ENCODE measurements at regions not wholly inside any gene's neighbourhood (a gene's known extent, or its start where the extent isn't known, plus 50 kb on each side); places are given as distances from the start of the nearest gene placed in this dataset.

DNA sequence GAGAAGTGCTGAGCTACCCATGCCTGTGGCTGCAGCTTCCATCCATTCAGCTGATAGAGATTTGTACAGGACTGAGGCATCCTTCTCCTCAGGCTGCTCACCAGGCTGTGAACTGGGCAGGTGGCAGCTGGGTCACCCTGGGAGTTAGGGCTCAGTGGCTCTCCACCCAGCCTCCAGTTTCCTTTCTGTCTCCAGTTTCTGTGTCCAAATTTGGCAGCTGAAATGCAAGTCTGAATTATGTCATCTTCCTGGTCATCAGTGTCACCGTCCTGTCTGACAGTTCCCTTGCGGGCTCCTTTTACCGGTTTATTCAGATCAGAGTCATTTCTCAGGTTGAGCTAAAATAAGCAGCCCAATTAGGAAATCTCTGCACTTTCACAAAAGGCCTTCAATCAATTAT, 93.3 kb downstream of the EDN1 start:
- DNase-seq (ENCODE audit: low read depth, low spot score), result no peak

DNA sequence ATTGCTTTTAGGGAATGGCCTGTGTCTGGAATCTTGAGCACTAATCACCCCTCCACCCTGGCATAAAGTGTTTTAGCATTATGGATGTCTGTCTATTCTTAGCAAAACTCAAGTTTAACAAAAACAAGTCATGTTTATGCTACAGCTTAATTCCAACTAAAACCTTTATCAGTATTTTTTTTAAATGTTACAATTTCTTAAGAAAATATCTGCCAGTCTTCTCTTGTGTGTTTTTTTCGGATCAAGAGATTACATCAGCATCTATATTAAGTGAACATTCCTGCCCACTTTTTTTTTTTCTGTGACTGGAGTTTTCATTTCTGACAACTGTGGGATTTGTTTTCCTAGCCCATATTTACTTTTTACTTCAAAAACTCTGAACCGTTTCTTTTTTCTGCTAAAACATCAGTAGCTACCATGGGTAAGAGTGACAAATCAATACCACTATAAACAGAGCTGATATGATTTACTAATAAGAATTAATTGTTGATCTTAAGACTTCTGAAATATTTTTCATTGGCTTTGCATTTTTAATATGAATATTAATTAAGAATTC, 94.3 kb downstream of the EDN1 start:
- DNase-seq (ENCODE audit: low read depth, low spot score), result no peak

DNA sequence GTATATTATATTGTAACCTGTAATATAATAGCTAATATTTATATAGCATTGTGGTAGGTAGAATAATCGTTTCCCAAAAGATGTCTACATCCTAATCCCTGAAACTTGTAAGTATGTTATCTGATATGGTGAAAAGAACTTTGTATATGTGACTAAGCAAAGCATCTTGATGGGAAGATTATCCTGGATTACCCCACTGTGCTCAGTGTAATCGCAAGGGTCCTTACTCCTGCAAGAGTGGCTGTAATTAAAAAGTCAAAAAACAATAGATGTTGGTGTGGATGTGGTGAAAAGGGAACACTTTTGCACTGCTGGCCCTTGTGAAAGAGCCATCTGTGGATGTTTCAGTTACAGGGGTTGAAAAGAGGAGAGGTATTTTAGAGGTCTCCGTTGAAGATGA, 95.2 kb downstream of the EDN1 start:
- no peak for DNase-seq (ENCODE audit: low read depth, low spot score)

DNA sequence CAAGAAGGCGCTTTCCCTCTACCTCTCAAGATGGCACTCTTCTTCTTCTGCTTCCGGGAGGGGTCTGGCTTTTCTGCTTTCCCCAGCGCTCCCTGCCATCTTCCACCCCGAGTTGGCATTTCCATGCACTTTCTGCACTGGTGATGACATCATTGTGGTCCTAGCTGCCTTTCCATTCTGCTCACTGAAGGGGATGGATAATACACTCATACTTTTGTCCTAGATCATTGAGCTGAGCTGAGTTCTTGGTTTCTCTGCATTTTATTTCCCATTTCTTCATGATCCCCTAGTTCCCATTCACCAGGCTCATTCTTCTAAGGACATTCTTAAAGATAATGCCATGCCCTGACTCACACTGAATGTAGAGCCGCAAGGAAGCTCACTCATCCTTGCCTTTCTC, 96.7 kb downstream of the EDN1 start:
- DNase-seq (ENCODE audit: low read depth, low spot score), result no peak

- no peak for DNase-seq (ENCODE audit: low read depth, low spot score)
These were observed 101.3 kb downstream of the EDN1 start for GRCh38 chr6:12391472-12391871.

- DNase-seq (ENCODE audit: low read depth, low spot score), result no peak
These were observed 102.3 kb downstream of the EDN1 start for GRCh38 chr6:12392490-12392889.

GRCh38 chr6:12393100-12393499, 102.9 kb downstream of the EDN1 start:
- no peak for DNase-seq (ENCODE audit: low read depth, low spot score)

GRCh38 chr6:12394170-12394569, 104.0 kb downstream of the EDN1 start:
- DNase-seq (ENCODE audit: low read depth, low spot score), result no peak

DNA sequence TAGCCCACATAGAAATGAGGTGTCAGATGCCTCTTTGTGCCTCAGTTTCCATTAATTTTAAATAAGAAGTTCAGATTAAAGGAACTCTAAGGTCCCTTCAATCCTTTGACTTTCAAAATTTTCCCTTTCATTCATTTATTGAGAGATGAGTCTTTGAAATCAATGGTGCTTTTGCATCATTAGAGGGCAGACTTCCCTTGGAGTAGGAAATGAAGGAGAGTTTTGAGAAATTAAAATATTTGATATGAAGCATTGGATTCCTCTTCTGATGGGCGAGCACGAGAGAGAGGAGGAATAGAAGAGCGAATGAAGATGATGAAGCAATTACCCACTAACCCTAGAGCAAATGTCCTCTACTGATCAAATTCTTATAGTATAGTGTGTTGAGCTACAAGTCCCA, 105.7 kb downstream of the EDN1 start:
- no peak for DNase-seq (ENCODE audit: low read depth, low spot score)

GRCh38 chr6:12401200-12401599, 111.0 kb downstream of the EDN1 start:
- DNase-seq (ENCODE audit: low read depth, low spot score), result no peak

DNA sequence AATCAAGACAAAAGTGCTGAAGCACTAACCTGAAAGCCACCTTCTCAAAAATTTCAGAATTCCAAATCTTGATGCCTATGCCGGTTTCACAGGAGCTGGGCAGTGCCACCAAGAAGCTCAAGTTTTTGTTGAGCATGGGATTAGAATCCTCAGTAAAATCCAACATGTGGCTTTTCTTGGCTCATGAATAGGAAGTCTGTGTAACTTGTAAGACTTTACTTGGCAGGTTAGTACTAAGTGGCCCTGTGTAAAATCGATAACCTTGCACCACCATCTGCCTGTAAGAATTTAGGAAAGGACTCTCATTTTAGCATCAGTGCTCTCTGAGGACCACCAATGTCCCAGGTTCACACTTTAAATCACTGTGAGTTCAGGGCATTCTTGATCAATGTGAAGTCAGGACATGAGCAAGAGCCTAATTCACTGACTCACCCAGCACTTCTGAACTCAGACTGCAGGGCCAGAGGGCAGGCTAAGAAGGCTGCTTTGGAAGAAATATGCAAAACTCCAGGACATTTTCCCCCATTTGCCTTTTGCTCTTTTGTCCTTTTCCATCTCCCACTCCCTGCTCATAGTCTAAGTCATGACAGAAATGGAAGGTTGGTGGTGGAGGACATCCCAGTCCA, 113.2 kb downstream of the EDN1 start:
- no peak for DNase-seq (ENCODE audit: low read depth, low spot score)

- DNase-seq (ENCODE audit: low read depth, low spot score), result no peak
These were observed 113.9 kb downstream of the EDN1 start for GRCh38 chr6:12403947-12404647.

GRCh38 chr6:12404651-12405050, 114.5 kb downstream of the EDN1 start:
- no peak for DNase-seq (ENCODE audit: low read depth, low spot score)

GRCh38 chr6:12408752-12409151, 118.6 kb downstream of the EDN1 start:
- DNase-seq (ENCODE audit: low read depth, low spot score), result no peak

DNA sequence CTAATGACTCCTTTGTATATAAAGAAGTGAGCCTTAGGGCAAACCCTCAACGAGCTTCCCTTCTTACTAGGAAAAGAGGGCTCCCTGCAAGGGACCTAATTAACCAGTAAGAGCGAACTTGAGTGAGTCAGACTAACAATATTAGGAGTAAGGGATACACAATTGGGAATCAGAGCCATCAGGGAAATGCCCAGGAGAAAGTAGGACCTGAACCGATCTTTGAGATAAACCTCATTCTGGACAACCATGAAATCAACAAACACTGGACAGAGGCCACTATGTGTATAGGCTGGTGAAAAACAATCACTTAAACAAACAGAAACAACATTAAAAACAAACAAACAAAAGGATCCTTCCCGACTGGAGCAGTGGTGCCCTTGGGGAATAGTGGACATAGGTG, 120.8 kb downstream of the EDN1 start:
- DNase-seq (ENCODE audit: low read depth, low spot score), result no peak

DNA sequence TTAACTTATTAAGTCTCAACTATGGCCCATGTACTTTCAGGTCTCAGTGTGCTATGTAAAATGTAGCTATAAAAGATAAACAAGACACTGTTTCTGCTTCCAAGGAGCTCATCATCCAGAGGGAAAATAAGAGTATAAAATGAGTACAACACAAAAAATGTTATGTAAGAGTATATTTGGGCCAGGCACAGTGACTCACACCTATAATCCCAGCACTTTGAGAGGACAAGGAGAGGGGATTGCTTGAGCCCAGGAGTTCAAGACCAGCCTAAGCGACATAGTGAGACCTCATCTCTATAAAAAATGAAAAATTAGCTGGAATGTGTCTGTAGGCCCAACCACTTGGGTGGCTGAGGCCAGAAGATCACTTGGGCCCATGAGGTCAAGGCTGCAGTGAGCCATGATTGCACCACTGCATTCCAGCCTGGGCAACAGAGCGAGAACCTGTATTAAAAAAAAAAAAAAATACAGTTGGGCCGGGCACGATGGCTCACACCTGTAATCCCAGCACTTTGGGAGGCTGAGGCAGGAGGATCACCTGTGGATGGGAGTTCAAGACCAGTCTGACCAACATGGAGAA, 124.0 kb downstream of the EDN1 start:
- no peak for DNase-seq (ENCODE audit: low read depth, low spot score)

- DNase-seq (ENCODE audit: low read depth, low spot score), result no peak
These were observed 125.9 kb downstream of the EDN1 start for GRCh38 chr6:12415980-12416598.

- DNase-seq (ENCODE audit: low read depth, low spot score), result no peak
These were observed 127.0 kb downstream of the EDN1 start for GRCh38 chr6:12417191-12417590.

DNA sequence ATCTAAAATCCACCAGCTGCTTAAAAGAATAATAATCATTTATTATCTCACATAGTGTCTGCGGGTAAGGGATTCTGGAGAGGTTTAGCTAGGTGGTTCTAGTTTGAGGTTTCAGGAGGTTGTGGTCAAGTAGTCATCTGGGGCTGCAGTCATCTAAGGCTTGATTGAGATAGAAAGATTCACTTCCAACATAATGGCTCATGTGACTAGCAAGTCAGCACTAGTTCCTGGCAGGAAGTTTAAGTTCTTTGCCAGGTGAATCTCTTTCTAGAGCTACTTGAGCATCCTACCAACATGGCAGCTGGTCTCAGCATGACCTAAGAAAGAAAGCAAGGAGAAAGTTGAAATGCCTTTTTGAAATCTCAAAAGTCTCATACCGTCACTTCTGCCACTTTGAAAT, 128.8 kb downstream of the EDN1 start:
- no peak for DNase-seq (ENCODE audit: low read depth, low spot score)

- no peak for DNase-seq (ENCODE audit: low read depth, low spot score)
These were observed 129.6 kb downstream of the EDN1 start for GRCh38 chr6:12419631-12420272.

DNA sequence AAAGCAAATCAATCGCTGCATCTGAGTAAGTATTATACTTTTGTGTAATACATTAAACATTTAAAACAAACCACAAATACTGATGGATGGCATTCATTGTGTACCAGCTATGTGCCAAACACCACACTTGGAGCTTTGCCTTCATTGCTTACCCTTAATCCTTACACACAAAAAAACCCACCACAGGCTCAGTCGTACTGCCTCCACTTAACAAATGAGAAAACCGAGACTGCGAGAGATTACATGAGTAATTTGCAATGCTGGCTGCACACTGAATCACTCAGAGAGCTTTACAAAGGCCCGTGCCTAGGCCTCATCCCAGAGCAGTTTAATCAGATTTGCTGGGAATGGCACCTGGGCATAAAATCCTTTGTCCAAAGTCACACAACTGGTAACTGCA, 130.5 kb downstream of the EDN1 start:
- no peak for DNase-seq (ENCODE audit: low read depth, low spot score)

DNA sequence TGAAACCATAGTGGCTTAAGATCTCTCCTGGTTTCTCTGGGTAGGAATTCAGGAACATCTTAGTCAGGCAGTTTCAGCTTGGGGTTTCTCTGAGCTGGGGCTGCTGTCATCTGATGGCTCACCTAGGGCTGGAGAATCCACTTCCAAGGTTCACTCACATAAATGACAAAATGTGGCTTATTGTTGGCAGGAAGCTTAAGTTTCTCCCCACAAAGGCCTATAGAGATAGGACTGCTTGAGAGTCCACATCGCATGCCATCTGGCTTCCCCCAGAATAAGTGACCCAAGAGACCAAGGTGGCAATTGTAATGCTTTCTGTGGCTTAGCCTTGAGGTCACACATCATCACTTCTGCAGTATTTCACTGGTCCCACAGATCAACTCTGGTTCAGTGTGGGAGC, 131.4 kb downstream of the EDN1 start:
- DNase-seq (ENCODE audit: low read depth, low spot score), result no peak
